Stimulated activated CD8-positive, alpha-beta memory T cell treated with anti-CD3 and anti-CD28 coated beads, Interleukin-15, amount 100 ng/mL, for 24 hours (primary cell): ENCODE measurements at regions not wholly inside any gene's neighbourhood (a gene's known extent, or its start where the extent isn't known, plus 50 kb on each side); places are given as distances from the start of the nearest gene placed in this dataset.
"Not testable (repeated sequence)": the region's sequence is repeated elsewhere in the genome, so short reads cannot be mapped to it uniquely, and the experiment has no call there.

Experiments
- DNase-seq: peaks from one replicate; pipeline ENCODE4 v3.0.0-alpha.2; 2020; ENCODE audit warnings: low read depth

- no peak for DNase-seq
Observed at GRCh38 chr14:22491683-22492621, 97.1 kb downstream of the DAD1 start.

GRCh38 chr14:22491053-22491452, 98.0 kb downstream of the DAD1 start:
- not testable (repeated sequence) for DNase-seq

GRCh38 chr14:22489957-22490950, 98.8 kb downstream of the DAD1 start:
- no peak for DNase-seq

- no peak for DNase-seq
Observed at GRCh38 chr14:22489244-22489545, 99.8 kb downstream of the DAD1 start.

GRCh38 chr14:22488522-22489243, 100.3 kb downstream of the DAD1 start:
- DNase-seq, result no peak

GRCh38 chr14:22487941-22488340, 101.1 kb downstream of the DAD1 start:
- no peak for DNase-seq

- DNase-seq, result no peak
Observed at GRCh38 chr14:22487401-22487800, 101.6 kb downstream of the DAD1 start.

GRCh38 chr14:22486675-22487074, 102.3 kb downstream of the DAD1 start:
- DNase-seq, result no peak

- no peak for DNase-seq
Observed at GRCh38 chr14:22485649-22486048, 103.4 kb downstream of the DAD1 start.

- DNase-seq, result no peak
Observed at GRCh38 chr14:22485178-22485577, 103.8 kb downstream of the DAD1 start.

GRCh38 chr14:22484632-22485031, 104.4 kb downstream of the DAD1 start:
- no peak for DNase-seq

GRCh38 chr14:22483863-22484593, 105.0 kb downstream of the DAD1 start:
- DNase-seq, result no peak

- no peak for DNase-seq
Observed at GRCh38 chr14:22482782-22483553, 106.1 kb downstream of the DAD1 start.

- no peak for DNase-seq
Observed at GRCh38 chr14:22482085-22482694, 106.8 kb downstream of the DAD1 start.

- no peak for DNase-seq
Observed at GRCh38 chr14:22481546-22481945, 107.5 kb downstream of the DAD1 start.

- DNase-seq, result no peak
Observed at GRCh38 chr14:22479776-22480464, 109.1 kb downstream of the DAD1 start.

- DNase-seq, result no peak
Observed at GRCh38 chr14:22479132-22479531, 109.9 kb downstream of the DAD1 start.

- no peak for DNase-seq
Observed at GRCh38 chr14:22478670-22479069, 110.4 kb downstream of the DAD1 start.

GRCh38 chr14:22478247-22478646, 110.8 kb downstream of the DAD1 start:
- DNase-seq, result no peak
